ENCODE measurements at regions not wholly inside any gene's neighbourhood (a gene's known extent, or its start where the extent isn't known, plus 50 kb on each side); places are given as distances from the start of the nearest gene placed in this dataset.

- no peak for TF ChIP-seq CTCF (IDR thresholded peaks at IDR 0.05)
- no peak for TF ChIP-seq POLR2A (IDR thresholded peaks at IDR 0.05)
Measured at GRCh38 chr11:90294526-90294925, 71.7 kb upstream of the CHORDC1 start.
